ENCODE measurements at regions not wholly inside any gene's neighbourhood (a gene's known extent, or its start where the extent isn't known, plus 50 kb on each side); places are given as distances from the start of the nearest gene placed in this dataset.

DNA sequence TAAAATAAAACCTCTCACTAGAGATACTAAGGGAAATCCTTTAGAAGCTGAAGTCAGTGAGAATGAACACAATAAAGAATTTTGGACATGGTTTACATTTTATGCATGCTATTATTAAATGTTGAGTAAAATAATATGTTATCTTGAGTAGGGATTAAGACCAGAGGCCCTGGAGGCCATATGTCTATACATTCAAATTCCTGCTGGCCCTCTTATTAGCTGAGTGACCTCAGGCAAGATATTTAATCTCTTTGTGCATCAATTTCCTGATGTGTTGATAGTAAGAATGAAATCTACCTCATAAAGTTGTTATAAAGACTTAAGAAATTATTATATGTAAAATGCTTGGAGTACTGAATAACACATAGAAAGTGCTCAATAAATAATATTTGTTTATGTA, 281.1 kb upstream of the KLF4 start:
- no peak for TF ChIP-seq POLR2A (IDR thresholded peaks at IDR 0.05)
- no peak for TF ChIP-seq CTCF (IDR thresholded peaks at IDR 0.05)
- TF ChIP-seq POLR2AphosphoS5 (IDR thresholded peaks at IDR 0.05), result no peak
